GM19328 (cell line): ENCODE measurements at regions not wholly inside any gene's neighbourhood (a gene's known extent, or its start where the extent isn't known, plus 50 kb on each side); places are given as distances from the start of the nearest gene placed in this dataset.

ENCODE experiments used
- ATAC-seq: cut with Tn5 transposase; IDR thresholded peaks from one replicate; pipeline ENCODE4 v1.9.1; 2021; ENCODE audit warnings: mild to moderate bottlenecking, moderate library complexity; ENCODE audit not compliant: unreplicated experiment

DNA sequence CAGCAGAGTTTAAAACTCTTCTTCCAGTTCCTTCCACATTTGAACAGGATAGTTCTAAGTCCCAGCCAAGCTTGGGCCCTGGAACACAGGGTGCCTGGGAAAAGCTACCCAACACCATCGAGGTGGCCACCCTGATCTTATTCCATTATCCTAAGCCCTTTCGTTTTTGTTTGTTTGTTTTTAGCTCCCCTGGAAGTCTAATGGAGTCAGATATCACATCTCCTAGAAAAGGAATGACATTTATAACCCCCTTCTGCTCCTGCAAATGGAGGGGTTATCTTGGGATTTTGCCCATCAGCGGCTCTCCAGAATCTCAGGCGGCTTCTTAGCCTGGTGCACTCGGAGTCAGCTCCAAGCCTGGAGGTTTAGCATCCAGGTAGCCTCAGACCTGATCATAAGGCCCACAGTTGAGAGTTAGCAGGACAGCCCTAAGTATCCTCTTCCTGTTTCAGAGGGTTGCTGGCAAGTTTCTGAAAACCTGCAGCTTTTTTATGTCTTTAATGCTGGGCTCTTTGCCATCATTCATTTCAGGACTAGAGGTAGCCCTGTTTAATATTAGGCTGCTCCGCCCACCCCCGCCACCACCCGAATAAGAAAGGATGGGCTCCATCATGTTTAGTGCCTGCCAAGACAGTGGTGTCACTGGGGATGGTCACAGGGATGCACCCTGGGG is 230.0 kb upstream of the LNX1 start:
- ATAC-seq: no peak

DNA sequence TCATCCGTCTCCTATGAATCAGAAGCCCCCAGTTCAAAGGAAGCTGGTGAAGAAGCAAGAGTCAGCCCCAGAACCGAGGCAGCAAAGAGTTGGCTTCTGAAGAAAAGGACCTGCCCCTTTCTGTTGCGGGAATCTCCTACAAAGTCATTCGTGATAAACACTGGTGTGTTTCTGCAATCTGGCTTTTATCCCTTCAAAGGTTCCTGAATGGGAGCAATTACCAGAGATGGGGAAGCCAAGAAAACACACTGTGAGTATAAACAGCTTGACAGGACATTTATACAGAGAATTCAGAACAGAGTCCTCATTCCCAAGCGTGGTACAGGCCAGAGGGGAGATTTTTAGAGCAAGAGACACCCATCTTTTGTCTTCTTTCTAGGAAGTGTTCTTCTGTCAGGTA is 226.8 kb upstream of the LNX1 start:
- no peak for ATAC-seq

DNA sequence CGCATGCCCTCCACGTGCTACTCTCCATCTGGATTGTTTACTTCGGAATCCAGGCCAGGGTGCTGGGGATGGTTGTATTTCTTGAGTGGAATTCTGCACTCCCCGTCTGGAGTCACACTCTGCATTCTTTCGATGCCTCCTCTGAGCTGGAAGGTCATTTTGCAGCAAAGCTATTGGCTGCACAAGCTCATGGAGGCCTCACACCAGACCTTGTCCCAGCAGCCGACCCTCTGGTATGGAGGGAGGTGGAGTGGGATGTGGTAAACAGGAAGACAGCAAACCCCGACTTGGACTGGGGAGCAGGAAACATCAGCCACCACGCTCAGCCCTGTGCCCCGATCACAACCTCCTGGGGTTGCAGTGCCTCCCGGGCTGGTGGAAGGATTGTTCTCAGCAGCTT is 225.3 kb upstream of the LNX1 start:
- no peak for ATAC-seq

DNA sequence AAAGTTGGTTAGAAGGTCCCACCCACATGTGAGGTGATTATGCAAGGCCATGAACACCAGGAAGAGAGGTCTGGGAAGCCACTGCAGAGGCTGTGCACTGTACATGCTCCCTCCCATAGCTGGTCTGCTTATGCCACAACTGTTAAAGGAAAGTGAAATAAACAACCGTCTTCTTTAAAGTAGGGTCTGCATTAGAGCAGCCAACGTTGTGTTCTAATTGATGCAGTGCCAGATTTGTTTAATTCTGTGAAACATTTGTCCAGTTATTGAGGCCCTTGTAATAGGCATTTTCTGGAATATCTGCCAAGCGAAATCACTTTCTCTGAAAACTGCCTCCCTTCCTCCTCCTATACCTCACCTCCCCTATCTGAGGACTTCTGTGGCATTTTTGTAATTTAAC is 224.0 kb upstream of the LNX1 start:
- no peak for ATAC-seq

DNA sequence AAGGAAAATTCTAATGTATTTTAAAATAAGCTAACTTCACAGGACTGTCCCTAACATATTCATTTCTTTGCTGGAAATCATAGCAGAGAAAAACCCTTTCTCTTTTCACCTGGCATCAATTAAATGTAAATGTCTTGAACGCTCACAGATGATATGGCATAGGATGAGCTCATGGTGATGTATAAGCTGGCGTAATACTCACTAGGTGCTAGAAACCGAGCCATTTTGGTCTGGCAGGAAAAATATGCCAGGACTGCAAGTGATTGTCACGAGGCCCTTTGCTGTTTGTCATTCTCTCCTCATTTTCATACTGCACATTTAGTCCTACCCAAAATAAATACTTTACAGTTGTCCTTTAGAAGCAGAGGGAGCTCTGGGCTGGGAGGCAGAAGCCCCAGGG is 222.7 kb upstream of the LNX1 start:
- no peak for ATAC-seq

DNA sequence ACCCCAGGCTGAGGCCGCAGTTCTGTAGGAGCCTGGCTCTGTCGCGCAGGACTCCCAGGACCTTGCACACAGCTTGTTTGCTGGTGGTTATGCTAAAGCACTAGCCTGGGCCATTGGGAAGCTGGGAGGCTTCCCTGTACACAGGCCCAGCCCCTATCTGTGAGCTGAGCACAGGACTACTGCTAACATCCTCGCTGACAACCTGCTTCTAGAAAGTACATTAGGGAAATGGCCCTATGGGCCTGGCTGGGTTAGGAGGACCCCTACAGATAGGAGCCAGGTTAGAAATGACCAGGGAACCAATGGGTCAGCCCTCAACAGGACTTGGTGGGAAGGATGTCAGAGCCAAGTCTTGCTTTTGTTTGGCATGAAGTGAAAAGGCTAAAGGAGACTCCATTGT is 219.4 kb upstream of the LNX1 start:
- ATAC-seq: no peak

DNA sequence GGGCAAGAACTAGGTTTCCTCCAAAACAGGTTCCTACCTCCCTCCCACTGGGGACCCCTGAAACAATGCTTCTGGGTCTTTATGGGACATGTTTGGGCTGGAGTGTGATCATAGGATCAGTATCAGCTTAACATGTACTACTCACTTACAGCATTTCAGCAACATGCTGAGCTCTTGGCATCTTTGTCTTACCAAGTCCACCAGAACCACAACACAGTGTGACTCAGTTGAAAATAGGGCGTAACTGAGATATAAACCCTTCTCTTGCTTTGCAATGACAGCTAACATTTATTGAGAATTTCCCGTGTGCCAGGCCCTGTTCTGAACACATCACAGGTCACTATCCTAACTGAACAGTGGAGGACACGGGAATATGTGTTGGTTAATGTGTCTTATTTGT is 218.5 kb upstream of the LNX1 start:
- ATAC-seq: no peak

GRCh38 chr4:53805291-53805690 is 214.0 kb upstream of the LNX1 start:
- ATAC-seq: no peak

- ATAC-seq: no peak
Measured at GRCh38 chr4:53804719-53805118, 213.4 kb upstream of the LNX1 start.

- ATAC-seq: no peak
Measured at GRCh38 chr4:53802500-53802899, 211.2 kb upstream of the LNX1 start.

GRCh38 chr4:53801373-53801772 is 210.1 kb upstream of the LNX1 start:
- no peak for ATAC-seq

DNA sequence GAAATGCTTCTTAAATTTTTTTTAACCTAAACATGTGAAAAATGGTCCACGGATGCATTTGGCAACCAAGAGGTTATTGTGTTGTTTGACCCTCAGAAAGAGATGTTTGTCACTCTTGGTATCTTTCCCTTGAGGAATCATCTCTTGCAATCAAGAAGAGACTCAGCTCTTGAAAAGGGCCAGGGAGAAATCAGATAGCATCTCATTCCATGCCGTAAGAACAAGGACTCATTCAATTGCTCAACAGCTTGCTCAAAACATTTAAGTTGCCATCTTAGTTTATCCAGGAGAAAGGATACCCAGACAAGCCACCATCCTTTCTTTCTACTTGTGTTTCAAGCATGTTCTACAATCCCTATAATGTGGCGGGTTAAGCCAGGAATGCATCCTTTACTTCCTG is 209.5 kb upstream of the LNX1 start:
- no peak for ATAC-seq

GRCh38 chr4:53793096-53793495 is 201.8 kb upstream of the LNX1 start:
- no peak for ATAC-seq

DNA sequence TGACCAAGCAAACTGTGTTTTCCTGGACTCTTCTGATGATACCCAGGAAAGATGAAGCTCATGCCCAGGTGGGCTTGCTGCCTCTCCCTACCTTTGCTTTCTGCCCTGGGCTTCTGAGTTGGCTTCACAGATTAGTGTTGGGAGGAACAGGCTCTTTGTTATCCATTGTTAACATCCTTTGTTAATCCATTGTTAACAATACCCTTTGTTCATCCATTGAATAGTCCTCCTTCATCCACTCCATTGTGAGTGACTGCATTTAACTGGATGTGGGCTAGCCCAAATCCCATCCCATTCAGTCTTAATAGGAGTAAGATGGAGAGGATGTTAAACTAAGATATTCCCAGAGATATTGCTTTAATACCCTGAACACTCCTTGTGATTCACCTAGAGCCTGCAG is 199.0 kb upstream of the LNX1 start:
- ATAC-seq: no peak

DNA sequence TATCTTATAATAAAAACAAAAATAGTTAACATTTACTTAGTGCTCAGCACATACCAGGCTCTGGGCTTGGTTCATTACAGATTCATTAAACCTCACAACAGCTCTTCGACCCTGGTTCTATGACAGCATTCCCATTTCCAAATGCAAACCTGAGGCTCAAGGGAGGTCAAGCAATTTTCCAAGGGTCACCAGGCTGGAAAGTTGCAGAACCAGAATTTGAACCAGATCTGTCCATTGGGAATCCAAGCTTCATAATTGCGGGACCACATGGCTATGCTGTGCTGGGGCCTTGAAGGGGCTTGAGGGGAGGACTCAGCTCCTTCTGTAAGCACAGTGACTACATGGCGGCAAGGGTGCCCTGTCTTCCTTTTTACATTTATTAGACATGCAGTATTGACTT is 197.3 kb upstream of the LNX1 start:
- no peak for ATAC-seq

DNA sequence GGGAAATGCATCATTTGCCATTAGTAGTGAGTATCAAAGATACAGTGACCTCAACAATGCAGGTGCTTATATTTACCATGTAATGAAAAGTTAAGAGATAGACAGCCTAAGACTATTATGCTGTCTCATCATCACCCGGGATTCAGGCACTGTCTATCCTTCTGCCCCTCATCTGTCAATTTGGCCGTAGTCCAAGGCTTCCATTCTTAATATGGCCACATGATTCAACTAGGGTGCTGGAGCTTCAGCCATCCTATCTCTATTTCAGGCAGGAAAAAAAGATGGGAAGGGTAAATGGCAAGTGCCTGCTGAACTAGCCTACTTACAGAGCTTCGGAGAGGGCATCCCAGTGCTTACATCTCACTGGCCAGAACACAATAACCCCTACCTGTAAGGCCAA is 196.7 kb upstream of the LNX1 start:
- no peak for ATAC-seq

- ATAC-seq: no peak
Measured at GRCh38 chr4:53786632-53787031, 195.3 kb upstream of the LNX1 start.

DNA sequence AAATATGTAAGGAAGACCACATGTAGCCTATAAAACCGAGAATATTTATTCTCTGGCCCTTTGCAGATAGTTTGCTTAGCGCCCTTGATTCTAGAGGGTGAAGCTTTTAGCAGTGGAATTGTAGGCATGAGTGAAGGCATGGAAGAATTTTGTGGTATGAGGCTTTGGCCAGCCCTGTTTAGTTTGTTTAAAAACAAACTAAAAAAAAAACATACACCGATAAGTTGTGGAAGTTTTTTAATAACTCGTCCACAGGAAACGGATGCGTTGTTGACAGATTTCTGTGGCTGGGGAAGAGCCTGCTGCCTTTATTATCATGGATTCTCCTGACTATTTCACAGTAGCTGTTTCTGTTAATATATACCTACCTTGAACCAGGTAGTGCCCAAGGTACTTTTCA is 194.7 kb upstream of the LNX1 start:
- no peak for ATAC-seq

GRCh38 chr4:53784112-53784511 is 192.8 kb upstream of the LNX1 start:
- no peak for ATAC-seq

GRCh38 chr4:53783208-53783859 is 192.0 kb upstream of the LNX1 start:
- ATAC-seq: no peak

- no peak for ATAC-seq
Measured at GRCh38 chr4:53782458-53782845, 191.2 kb upstream of the LNX1 start.

DNA sequence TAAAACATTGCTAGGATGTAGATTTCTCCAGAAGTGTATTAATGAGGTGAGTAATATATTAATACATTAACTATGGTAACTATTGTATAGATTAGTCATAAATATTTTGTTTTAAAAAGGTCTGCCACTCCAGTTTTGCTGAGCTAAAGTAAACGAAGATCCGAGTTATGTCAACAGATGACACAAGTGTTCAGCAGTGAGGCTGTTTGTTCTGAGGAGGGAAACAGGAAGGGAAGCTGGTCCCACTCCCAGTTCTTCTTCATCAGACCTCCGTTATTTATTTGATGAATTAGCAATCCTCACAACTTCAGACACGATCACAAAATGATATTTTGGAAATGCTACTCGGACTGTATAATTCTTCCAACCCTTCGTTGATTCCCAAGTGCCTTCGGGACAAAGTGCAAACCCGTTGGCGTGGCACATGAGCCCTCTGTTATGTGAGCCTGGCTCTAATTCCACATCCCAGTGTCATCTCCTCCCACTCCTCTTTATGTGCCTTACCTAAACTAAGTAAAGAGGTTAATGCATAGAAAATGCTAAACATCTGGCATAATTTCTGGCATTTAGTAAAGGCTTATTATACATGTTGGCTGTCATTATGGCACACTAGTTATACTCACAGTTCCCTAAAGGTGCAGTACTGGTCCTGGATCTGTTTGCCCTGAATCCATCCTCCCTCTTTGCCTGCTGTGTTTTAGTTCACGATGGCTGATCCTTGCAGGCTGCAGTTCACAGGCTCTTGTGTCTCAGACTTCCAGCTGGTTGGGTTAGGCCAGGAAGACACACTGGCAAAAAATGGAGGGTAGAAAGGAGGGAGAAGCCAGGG is 190.6 kb upstream of the LNX1 start:
- ATAC-seq: no peak
